NOMO-1 treated with DMSO at 0.1 percent for 48 hours (cell line): ENCODE measurements at regions not wholly inside any gene's neighbourhood (a gene's known extent, or its start where the extent isn't known, plus 50 kb on each side); places are given as distances from the start of the nearest gene placed in this dataset.

Source experiments
- DNase-seq: peaks from one replicate; lab custom pipeline; 2025; ENCODE audit not compliant: unreplicated experiment; lab: John Stamatoyannopoulos, UW

- no peak for DNase-seq
Observed at GRCh38 chr3:106582151-106582550, 713.3 kb upstream of the CBLB start.

- no peak for DNase-seq
Observed at GRCh38 chr3:106587551-106587950, 718.7 kb upstream of the CBLB start.

- no peak for DNase-seq
Observed at GRCh38 chr3:106588739-106589138, 719.9 kb upstream of the CBLB start.

- no peak for DNase-seq
Observed at GRCh38 chr3:106589311-106589942, 720.6 kb upstream of the CBLB start.

- no peak for DNase-seq
Observed at GRCh38 chr3:106590216-106590615, 721.4 kb upstream of the CBLB start.

- no peak for DNase-seq
Observed at GRCh38 chr3:106593381-106593780, 724.6 kb upstream of the CBLB start.

GRCh38 chr3:106609666-106610301 lies 741.0 kb upstream of the CBLB start:
- peak; percentile 69 for DNase-seq

- DNase-seq = no peak
Observed at GRCh38 chr3:106610362-106610959, 741.6 kb upstream of the CBLB start.

GRCh38 chr3:106611116-106611515 lies 742.3 kb upstream of the CBLB start:
- no peak for DNase-seq

GRCh38 chr3:106611841-106612240 lies 743.0 kb upstream of the CBLB start:
- no peak for DNase-seq

GRCh38 chr3:106616556-106616955 lies 747.7 kb upstream of the CBLB start:
- no peak for DNase-seq

- DNase-seq = no peak
Observed at GRCh38 chr3:106617276-106617675, 748.5 kb upstream of the CBLB start.

GRCh38 chr3:106620646-106621045 lies 751.8 kb upstream of the CBLB start:
- DNase-seq = no peak

GRCh38 chr3:106624154-106624553 lies 753.1 kb upstream of the CCDC54 start:
- DNase-seq = no peak

GRCh38 chr3:106628407-106628806 lies 748.8 kb upstream of the CCDC54 start:
- DNase-seq = no peak

GRCh38 chr3:106629215-106629832 lies 747.9 kb upstream of the CCDC54 start:
- DNase-seq = no peak

- DNase-seq = no peak
Observed at GRCh38 chr3:106631373-106632108, 745.7 kb upstream of the CCDC54 start.

GRCh38 chr3:106635271-106635670 lies 742.0 kb upstream of the CCDC54 start:
- DNase-seq = no peak

- no peak for DNase-seq
Observed at GRCh38 chr3:106635826-106636225, 741.4 kb upstream of the CCDC54 start.

GRCh38 chr3:106640353-106640752 lies 736.9 kb upstream of the CCDC54 start:
- no peak for DNase-seq

GRCh38 chr3:106642161-106642560 lies 735.1 kb upstream of the CCDC54 start:
- DNase-seq = no peak
